ENCODE measurements at regions not wholly inside any gene's neighbourhood (a gene's known extent, or its start where the extent isn't known, plus 50 kb on each side); places are given as distances from the start of the nearest gene placed in this dataset.

GRCh38 chr12:113751513-113751912 lies 214.6 kb downstream of the RBM19 start:
- TF ChIP-seq POLR2AphosphoS5 (IDR thresholded peaks at IDR 0.05) = no peak
- no peak for TF ChIP-seq CTCF (IDR thresholded peaks at IDR 0.05)
- TF ChIP-seq POLR2A (IDR thresholded peaks at IDR 0.05) = no peak
